Cardiac muscle cell (in vitro differentiated cells and primary cell): ENCODE measurements at regions not wholly inside any gene's neighbourhood (a gene's known extent, or its start where the extent isn't known, plus 50 kb on each side); places are given as distances from the start of the nearest gene placed in this dataset.
A peak's percentile ranks its signal among the peaks of the same experiment; 100 is the strongest.
"Not testable (repeated sequence)": the region's sequence is repeated elsewhere in the genome, so short reads cannot be mapped to it uniquely, and the experiment has no call there.

Source experiments
- DNase-seq, 2 donors: peaks; one replicate each; pipeline versions ENCODE4 v3.0.0 to v3.0.0-alpha.2; 2010 to 2017; ENCODE audit warnings: low read depth in 1 of 2, low spot score in 1 of 2
- H3K27ac ChIP-seq: fragments of 200-600 bp; sonication (generic); 2 replicates; pipeline ENCODE4 v1.5.1; 2016
- H3K27me3 ChIP-seq: fragments of 200-600 bp; sonication (generic); 2 replicates; pipeline ENCODE4 v1.6.0; 2016; ENCODE audit warnings: control low read depth
- H3K36me3 ChIP-seq: fragments of 200-600 bp; sonication (generic); 2 replicates; pipeline ENCODE4 v1.5.1; 2016; ENCODE audit warnings: control low read depth
- H3K4me1 ChIP-seq: fragments of 200-600 bp; sonication (generic); 2 replicates; pipeline ENCODE4 v1.8.1; 2017; ENCODE audit warnings: low read depth, mild to moderate bottlenecking, mixed run types
- H3K4me3 ChIP-seq: fragments of 200-600 bp; sonication (generic); 2 replicates; pipeline ENCODE4 v1.5.1; 2016; ENCODE audit warnings: mild to moderate bottlenecking
- H3K9me3 ChIP-seq: fragments of 200-600 bp; sonication (generic); 2 replicates; pipeline ENCODE4 v1.5.1; 2017; ENCODE audit warnings: low read depth, mild to moderate bottlenecking, control low read depth
- CTCF ChIP-seq: IDR thresholded peaks from 2 replicates; pipeline ENCODE4 v1.5.1; 2012; ENCODE audit warnings: low read depth, mild to moderate bottlenecking, low read length

GRCh38 chr16:16578701-16579100 is 199.8 kb downstream of the NPIPA7 start:
- Histone ChIP-seq H3K4me1 (no peaks in the 10 kb centered on the region), H3K9me3 (no peaks in the 10 kb centered on the region), H3K27ac (no peak overlapping the region), H3K27me3 (no peaks in the 10 kb centered on the region), H3K4me3 (no peak overlapping the region), H3K36me3 (no peaks in the 10 kb centered on the region)
- no peak for DNase-seq
- TF ChIP-seq CTCF = no peak

- not testable (repeated sequence) for H3K4me1 ChIP-seq, H3K27me3 ChIP-seq, DNase-seq, H3K36me3 ChIP-seq, H3K27ac ChIP-seq, H3K9me3 ChIP-seq, H3K4me3 ChIP-seq
Observed at GRCh38 chr16:16582916-16583315, 204.0 kb downstream of the NPIPA7 start.

- not testable (repeated sequence) for H3K27me3 ChIP-seq, DNase-seq, H3K36me3 ChIP-seq, H3K4me3 ChIP-seq, H3K4me1 ChIP-seq, H3K9me3 ChIP-seq, H3K27ac ChIP-seq
Observed at GRCh38 chr16:16586073-16586651, 207.2 kb downstream of the NPIPA7 start.

GRCh38 chr16:16586969-16587368 is 208.0 kb downstream of the NPIPA7 start:
- not testable (repeated sequence) for H3K27ac ChIP-seq, H3K4me1 ChIP-seq, H3K9me3 ChIP-seq, H3K27me3 ChIP-seq, DNase-seq, H3K36me3 ChIP-seq, H3K4me3 ChIP-seq

GRCh38 chr16:16588436-16588835 is 209.5 kb downstream of the NPIPA7 start:
- DNase-seq, H3K9me3 ChIP-seq, H3K36me3 ChIP-seq, H3K4me1 ChIP-seq, H3K4me3 ChIP-seq, H3K27me3 ChIP-seq, H3K27ac ChIP-seq: not testable (repeated sequence)

GRCh38 chr16:16590654-16591318 is 211.8 kb downstream of the NPIPA7 start:
- not testable (repeated sequence) for DNase-seq, H3K4me3 ChIP-seq

GRCh38 chr16:16593156-16593863 is 214.4 kb downstream of the NPIPA7 start:
- TF ChIP-seq CTCF = peak; percentile 46
- not testable (repeated sequence) for H3K36me3 ChIP-seq

More at GRCh38 chr16:16590654-16591318, 211.8 kb downstream of the NPIPA7 start:
- H3K36me3 ChIP-seq, H3K27ac ChIP-seq, H3K9me3 ChIP-seq, H3K4me1 ChIP-seq, H3K27me3 ChIP-seq: not testable (repeated sequence)

GRCh38 chr16:16595029-16595718 is 216.2 kb downstream of the NPIPA7 start:
- not testable (repeated sequence) for H3K36me3 ChIP-seq, H3K4me3 ChIP-seq, H3K9me3 ChIP-seq, H3K27me3 ChIP-seq, DNase-seq, H3K4me1 ChIP-seq, H3K27ac ChIP-seq

More at GRCh38 chr16:16593156-16593863, 214.4 kb downstream of the NPIPA7 start:
- H3K4me1 ChIP-seq, H3K27ac ChIP-seq, H3K27me3 ChIP-seq, H3K9me3 ChIP-seq, H3K4me3 ChIP-seq: not testable (repeated sequence)
- DNase-seq = peak; percentile 5 to 25

- not testable (repeated sequence) for H3K9me3 ChIP-seq, H3K27me3 ChIP-seq, H3K4me1 ChIP-seq, H3K27ac ChIP-seq, DNase-seq, H3K36me3 ChIP-seq, H3K4me3 ChIP-seq
Observed at GRCh38 chr16:16601239-16601638, 222.3 kb downstream of the NPIPA7 start.

GRCh38 chr16:16607401-16608082 is 228.6 kb downstream of the NPIPA7 start:
- not testable (repeated sequence) for H3K27me3 ChIP-seq, H3K9me3 ChIP-seq, H3K4me3 ChIP-seq, DNase-seq, H3K4me1 ChIP-seq, H3K27ac ChIP-seq, H3K36me3 ChIP-seq

GRCh38 chr16:16609627-16610026 is 230.7 kb downstream of the NPIPA7 start:
- not testable (repeated sequence) for H3K4me3 ChIP-seq, DNase-seq, H3K27ac ChIP-seq, H3K9me3 ChIP-seq, H3K4me1 ChIP-seq, H3K27me3 ChIP-seq, H3K36me3 ChIP-seq
